ENCODE measurements at regions not wholly inside any gene's neighbourhood (a gene's known extent, or its start where the extent isn't known, plus 50 kb on each side); places are given as distances from the start of the nearest gene placed in this dataset.

GRCh38 chr18:1496096-1496495, 591.4 kb downstream of the ADCYAP1 start:
- no peak overlapping the region for H3K4me3 Mint-ChIP-seq
- no peak overlapping the region for H3K27ac Mint-ChIP-seq
- H3K27me3 Mint-ChIP-seq (ENCODE audit: low read depth): peaks cover 10% of the 10 kb centered on the region
- no peaks in the 10 kb centered on the region for H3K4me1 Mint-ChIP-seq
- H3K9me3 Mint-ChIP-seq: peaks cover 11% of the 10 kb centered on the region
- TF ChIP-seq CTCF (IDR thresholded peaks at IDR 0.05; ENCODE audit: unreplicated experiment in 3 of 3): no peak
- no peaks in the 10 kb centered on the region for H3K36me3 Mint-ChIP-seq (ENCODE audit: low read depth)

- Mint-ChIP-seq H3K4me3 (no peak overlapping the region), H3K4me1 (no peaks in the 10 kb centered on the region), H3K9me3 (peaks cover 11% of the 10 kb centered on the region), H3K27me3 (ENCODE audit: low read depth) (peaks cover 10% of the 10 kb centered on the region), H3K36me3 (ENCODE audit: low read depth) (no peaks in the 10 kb centered on the region), H3K27ac (no peak overlapping the region)
- TF ChIP-seq CTCF (IDR thresholded peaks at IDR 0.05; ENCODE audit: unreplicated experiment in 3 of 3): no peak
These were observed 593.5 kb downstream of the ADCYAP1 start for GRCh38 chr18:1498216-1498615.

- no peaks in the 10 kb centered on the region for H3K4me1 Mint-ChIP-seq
- H3K27ac Mint-ChIP-seq: no peak overlapping the region
- no peak overlapping the region for H3K4me3 Mint-ChIP-seq
- peaks cover 10% of the 10 kb centered on the region for H3K9me3 Mint-ChIP-seq
- H3K36me3 Mint-ChIP-seq (ENCODE audit: low read depth): no peaks in the 10 kb centered on the region
- peaks cover 10% of the 10 kb centered on the region for H3K27me3 Mint-ChIP-seq (ENCODE audit: low read depth)
- TF ChIP-seq CTCF (IDR thresholded peaks at IDR 0.05; ENCODE audit: unreplicated experiment in 3 of 3): peak in 1 of 3 experiments; percentile 26
These were observed 594.6 kb downstream of the ADCYAP1 start for GRCh38 chr18:1499265-1499664.

- H3K9me3 Mint-ChIP-seq: no peaks in the 10 kb centered on the region
- no peaks in the 10 kb centered on the region for H3K36me3 Mint-ChIP-seq (ENCODE audit: low read depth)
- no peaks in the 10 kb centered on the region for H3K4me1 Mint-ChIP-seq
- H3K27ac Mint-ChIP-seq: no peak overlapping the region
- no peaks in the 10 kb centered on the region for H3K27me3 Mint-ChIP-seq (ENCODE audit: low read depth)
- no peak for TF ChIP-seq CTCF (IDR thresholded peaks at IDR 0.05; ENCODE audit: unreplicated experiment in 3 of 3)
- no peak overlapping the region for H3K4me3 Mint-ChIP-seq
These were observed 599.2 kb downstream of the ADCYAP1 start for GRCh38 chr18:1503847-1504246.

- no peak overlapping the region for H3K27ac Mint-ChIP-seq
- H3K4me3 Mint-ChIP-seq: no peak overlapping the region
- H3K27me3 Mint-ChIP-seq (ENCODE audit: low read depth): no peaks in the 10 kb centered on the region
- no peak for TF ChIP-seq CTCF (IDR thresholded peaks at IDR 0.05; ENCODE audit: unreplicated experiment in 3 of 3)
- H3K4me1 Mint-ChIP-seq: no peaks in the 10 kb centered on the region
- no peaks in the 10 kb centered on the region for H3K9me3 Mint-ChIP-seq
- H3K36me3 Mint-ChIP-seq (ENCODE audit: low read depth): no peaks in the 10 kb centered on the region
These were observed 601.2 kb downstream of the ADCYAP1 start for GRCh38 chr18:1505856-1506255.

- H3K36me3 Mint-ChIP-seq (ENCODE audit: low read depth): no peaks in the 10 kb centered on the region
- H3K4me3 Mint-ChIP-seq: no peak overlapping the region
- no peaks in the 10 kb centered on the region for H3K27me3 Mint-ChIP-seq (ENCODE audit: low read depth)
- no peak for TF ChIP-seq CTCF (IDR thresholded peaks at IDR 0.05; ENCODE audit: unreplicated experiment in 3 of 3)
- H3K4me1 Mint-ChIP-seq: no peaks in the 10 kb centered on the region
- no peak overlapping the region for H3K27ac Mint-ChIP-seq
- no peaks in the 10 kb centered on the region for H3K9me3 Mint-ChIP-seq
These were observed 606.0 kb downstream of the ADCYAP1 start for GRCh38 chr18:1510542-1511179.

Data from nephron (organoid).